GM12865 (cell line): ENCODE measurements at regions not wholly inside any gene's neighbourhood (a gene's known extent, or its start where the extent isn't known, plus 50 kb on each side); places are given as distances from the start of the nearest gene placed in this dataset.

ENCODE experiments used
- DNase-seq: peaks from one replicate; pipeline ENCODE4 v3.0.0; 2010; ENCODE audit warnings: low read depth
- H3K4me3 ChIP-seq: 2 replicates; pipeline ENCODE4 v1.5.1; 2011; ENCODE audit warnings: mild to moderate bottlenecking, low read depth, low read length, control low read depth
- CTCF ChIP-seq: IDR thresholded peaks from 2 replicates; pipeline ENCODE4 v1.5.1; 2011; ENCODE audit warnings: low read length, control low read depth, low read depth, inconsistent platforms; ENCODE audit not compliant: insufficient read depth; ENCODE audit errors: missing control alignments

GRCh38 chr1:65497256-65497830 lies 76.9 kb downstream of the LEPR start:
- no peak for DNase-seq
- H3K4me3 ChIP-seq = no peak overlapping the region
- no peak for TF ChIP-seq CTCF

- no peak for DNase-seq
- TF ChIP-seq CTCF = no peak
- H3K4me3 ChIP-seq = no peak overlapping the region
These were observed 83.0 kb downstream of the LEPR start for GRCh38 chr1:65503427-65503826.

GRCh38 chr1:65504263-65504662 lies 83.8 kb downstream of the LEPR start:
- DNase-seq = no peak
- no peak overlapping the region for H3K4me3 ChIP-seq
- TF ChIP-seq CTCF = no peak

GRCh38 chr1:65505547-65506300 lies 85.3 kb downstream of the LEPR start:
- no peak for TF ChIP-seq CTCF
- no peak overlapping the region for H3K4me3 ChIP-seq
- DNase-seq = no peak

GRCh38 chr1:65508051-65508450 lies 87.6 kb downstream of the LEPR start:
- no peak for DNase-seq
- TF ChIP-seq CTCF = no peak
- H3K4me3 ChIP-seq = no peak overlapping the region

GRCh38 chr1:65509912-65510680 lies 89.6 kb downstream of the LEPR start:
- TF ChIP-seq CTCF = no peak
- no peak for DNase-seq

More at GRCh38 chr1:65509912-65510680, 89.6 kb downstream of the LEPR start:
- no peak overlapping the region for H3K4me3 ChIP-seq
